PC-3 (cell line): ENCODE measurements at regions not wholly inside any gene's neighbourhood (a gene's known extent, or its start where the extent isn't known, plus 50 kb on each side); places are given as distances from the start of the nearest gene placed in this dataset.
"Not testable (repeated sequence)": the region's sequence is repeated elsewhere in the genome, so short reads cannot be mapped to it uniquely, and the experiment has no call there.

ENCODE experiments used
- EZH2 ChIP-seq: fragments of 300-600 bp; sonication (generic); IDR thresholded peaks from one replicate; pipeline ENCODE4 v1.6.1; 2017; ENCODE audit warnings: antibody characterized with exemption, mild to moderate bottlenecking, low read length; ENCODE audit not compliant: unreplicated experiment
- TF ChIP-seq, protein P1 (sequence below): fragments of 300-600 bp; sonication (generic); conservative IDR thresholded peaks from 2 replicates; pipeline ENCODE4 v1.5.1; 2017; ENCODE audit warnings: antibody characterized with exemption, low read depth, mild to moderate bottlenecking, low read length

GRCh38 chr3:74178664-74179063 is 435.8 kb downstream of the CNTN3 start:
- TF ChIP-seq, protein P1, sequence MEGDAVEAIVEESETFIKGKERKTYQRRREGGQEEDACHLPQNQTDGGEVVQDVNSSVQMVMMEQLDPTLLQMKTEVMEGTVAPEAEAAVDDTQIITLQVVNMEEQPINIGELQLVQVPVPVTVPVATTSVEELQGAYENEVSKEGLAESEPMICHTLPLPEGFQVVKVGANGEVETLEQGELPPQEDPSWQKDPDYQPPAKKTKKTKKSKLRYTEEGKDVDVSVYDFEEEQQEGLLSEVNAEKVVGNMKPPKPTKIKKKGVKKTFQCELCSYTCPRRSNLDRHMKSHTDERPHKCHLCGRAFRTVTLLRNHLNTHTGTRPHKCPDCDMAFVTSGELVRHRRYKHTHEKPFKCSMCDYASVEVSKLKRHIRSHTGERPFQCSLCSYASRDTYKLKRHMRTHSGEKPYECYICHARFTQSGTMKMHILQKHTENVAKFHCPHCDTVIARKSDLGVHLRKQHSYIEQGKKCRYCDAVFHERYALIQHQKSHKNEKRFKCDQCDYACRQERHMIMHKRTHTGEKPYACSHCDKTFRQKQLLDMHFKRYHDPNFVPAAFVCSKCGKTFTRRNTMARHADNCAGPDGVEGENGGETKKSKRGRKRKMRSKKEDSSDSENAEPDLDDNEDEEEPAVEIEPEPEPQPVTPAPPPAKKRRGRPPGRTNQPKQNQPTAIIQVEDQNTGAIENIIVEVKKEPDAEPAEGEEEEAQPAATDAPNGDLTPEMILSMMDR = not testable (repeated sequence)
- not testable (repeated sequence) for TF ChIP-seq EZH2
